B cell (primary cell): ENCODE measurements at regions not wholly inside any gene's neighbourhood (a gene's known extent, or its start where the extent isn't known, plus 50 kb on each side); places are given as distances from the start of the nearest gene placed in this dataset.

Source experiments
- CTCF ChIP-seq: fragments of 200-600 bp; IDR thresholded peaks from one replicate; pipeline ENCODE4 v1.8.0; 2022; ENCODE audit warnings: antibody characterized with exemption, mild to moderate bottlenecking
- EZH2 ChIP-seq: IDR thresholded peaks from 2 replicates; pipeline ENCODE4 v1.6.1; 2012; ENCODE audit warnings: borderline replicate concordance, low read depth, mild to moderate bottlenecking, moderate library complexity, low read length; ENCODE audit not compliant: insufficient read depth, poor library complexity, severe bottlenecking

GRCh38 chr6:23620911-23621401 lies 505.1 kb upstream of the NRSN1 start:
- TF ChIP-seq CTCF (no peak), EZH2 (no peak)
